ENCODE measurements at regions not wholly inside any gene's neighbourhood (a gene's known extent, or its start where the extent isn't known, plus 50 kb on each side); places are given as distances from the start of the nearest gene placed in this dataset.

- POLR2A ChIA-PET (ENCODE audit: unreplicated experiment) = no interaction called here
- CTCF ChIA-PET = no interaction called here
- Histone ChIP-seq H3K4me3 (ENCODE audit: insufficient read depth, low read depth, low read length) (no peak overlapping the region), H2AK5ac (ENCODE audit: low read depth, low read length) (no peak overlapping the region), H3K9me3 (ENCODE audit: control insufficient read depth, insufficient read depth, low read length) (no peaks in the 10 kb centered on the region), H4K91ac (ENCODE audit: insufficient read depth, low read depth, low read length) (no peak overlapping the region), H2BK20ac (ENCODE audit: low read depth, low read length) (no peak overlapping the region), H3K79me1 (ENCODE audit: low read depth in 1 of 2, low read length in 2 of 2) (no peaks in the 10 kb centered on the region), H3K18ac (ENCODE audit: low read depth, low read length) (no peak overlapping the region), H2AK9ac (replicated peaks; ENCODE audit: low read depth, low read length, poor library complexity) (no peak overlapping the region), H2AFZ (replicated peaks; ENCODE audit: low read length, poor library complexity) (no peak overlapping the region), H3K27ac (ENCODE audit: insufficient read depth, low read length) (no peak overlapping the region), H3K4me2 (ENCODE audit: low read depth, low read length) (no peak overlapping the region), H3K4me1 (ENCODE audit: control insufficient read depth, insufficient read depth, low read length) (no peaks in the 10 kb centered on the region), H3K9ac (ENCODE audit: low read depth, low read length) (no peak overlapping the region), H4K8ac (ENCODE audit: low read depth in 2 of 2, low read length in 2 of 2) (no peak overlapping the region), H2BK5ac (ENCODE audit: low read depth, low read length, poor library complexity, severe bottlenecking) (no peak overlapping the region), H2BK15ac (ENCODE audit: low read depth, low read length) (no peak overlapping the region), H4K5ac (ENCODE audit: low read depth, low read length) (no peak overlapping the region), H3K4ac (ENCODE audit: low read depth, low read length) (no peak overlapping the region), H3K14ac (replicated peaks; ENCODE audit: low read depth, low read length) (no peak overlapping the region), H3K36me3 (ENCODE audit: control insufficient read depth, insufficient read depth, low read length) (no peaks in the 10 kb centered on the region), H3K9me1 (ENCODE audit: insufficient read depth, low read length) (no peaks in the 10 kb centered on the region), H3K27me3 (ENCODE audit: control insufficient read depth, insufficient read depth, low read length) (no peaks in the 10 kb centered on the region), H2BK120ac (ENCODE audit: low read depth, low read length) (no peak overlapping the region), H4K20me1 (ENCODE audit: insufficient read depth, low read length) (no peaks in the 10 kb centered on the region), H3K56ac (ENCODE audit: extremely low read depth, insufficient read depth, low read length) (no peak overlapping the region), H3K23ac (ENCODE audit: low read depth, low read length) (no peak overlapping the region)
- BruUV-seq (replicated peaks) = no TSS peak
- no peak for ATAC-seq (ENCODE audit: low read depth)
- in situ Hi-C loops (cut with MboI; ENCODE audit: low sequenced_read_pairs) (no loop called here), intact Hi-C loops (cut with micrococcal nuclease) (no loop called here), dilution Hi-C loops (cut with HindIII; ENCODE audit: low sequenced_read_pairs, unreplicated experiment) (no loop called here)
- no peak for TF ChIP-seq FOS (IDR thresholded peaks at IDR 0.05; ENCODE audit: low read depth, low read length)
- no peak for TF ChIP-seq USF2 (IDR thresholded peaks at IDR 0.05; ENCODE audit: low read depth, low read length)
- no peak for TF ChIP-seq SMC3 (IDR thresholded peaks at IDR 0.05; ENCODE audit: low read depth, low read length)
- no peak for TF ChIP-seq RCOR1 (IDR thresholded peaks at IDR 0.05; ENCODE audit: insufficient replicate concordance, low read length)
- TF ChIP-seq POLR2A (IDR thresholded peaks at IDR 0.05; ENCODE audit: low read depth, low read length) = no peak
- no peak for TF ChIP-seq CTCF (conservative IDR thresholded peaks at IDR 0.05; ENCODE audit: low read depth, low read length)
- no peak for TF ChIP-seq MXI1 (IDR thresholded peaks at IDR 0.05; ENCODE audit: borderline replicate concordance, low read depth, low read length)
- TF ChIP-seq RAD21 (IDR thresholded peaks at IDR 0.05; ENCODE audit: low read length) = no peak
- no peak for TF ChIP-seq CHD1 (IDR thresholded peaks at IDR 0.05; ENCODE audit: low read depth, low read length)
- TF ChIP-seq ELK1 (IDR thresholded peaks at IDR 0.05; ENCODE audit: borderline replicate concordance, low read depth, low read length) = no peak
- TF ChIP-seq MAZ (IDR thresholded peaks at IDR 0.05; ENCODE audit: borderline replicate concordance, low read depth, low read length) = no peak
- no peak for TF ChIP-seq MAFK (IDR thresholded peaks at IDR 0.05; ENCODE audit: low read depth, low read length)
- no peak for TF ChIP-seq BHLHE40 (IDR thresholded peaks at IDR 0.05; ENCODE audit: low read depth, low read length)
- TF ChIP-seq CEBPB (IDR thresholded peaks at IDR 0.05; ENCODE audit: low read depth, low read length) = no peak
- no peak for TF ChIP-seq RFX5 (IDR thresholded peaks at IDR 0.05; ENCODE audit: low read depth, low read length)
- no peak for TF ChIP-seq NFE2L2 (IDR thresholded peaks at IDR 0.05; ENCODE audit: low read depth, low read length)
- no CpG with 5 or more reads among the region's 1 CpG for WGBS, 2 experiments (ENCODE audit: extremely low coverage in 2 of 2, insufficient read length in 1 of 2)
- no peak for DNase-seq
Measured at GRCh38 chr17:53090770-53091169, 732.0 kb upstream of the KIF2B start.

Measured in IMR-90 (cell line).